K562 (cell line): ENCODE measurements at regions not wholly inside any gene's neighbourhood (a gene's known extent, or its start where the extent isn't known, plus 50 kb on each side); places are given as distances from the start of the nearest gene placed in this dataset.

ENCODE experiments used
- BCOR ChIP-seq: fragments of 450-650 bp; IDR thresholded peaks from 2 replicates; pipeline ENCODE4 v1.6.1; 2016
- CAMTA2 ChIP-seq: fragments of 250-450 bp; sonication (Bioruptor Pico); conservative IDR thresholded peaks from 2 replicates; pipeline ENCODE4 v1.5.1; 2022
- EP300 ChIP-seq: IDR thresholded peaks from 2 replicates; pipeline ENCODE4 v1.6.1; 2012; ENCODE audit warnings: low read length, improper control_type of control experiment
- FOXM1 ChIP-seq, 2 experiments: fragments of 450-650 bp in 1 of 2; sonication (generic) in 1 of 2; formaldehyde crosslinking in 1 of 2; IDR thresholded peaks; 2 replicates each; pipeline versions ENCODE4 v1.6.1 to v1.9.0; 2017 to 2022; ENCODE audit warnings: low read depth in 2 of 2, mild to moderate bottlenecking in 2 of 2, missing genetic modification reagents in 1 of 2, moderate library complexity in 1 of 2
- ILF3 ChIP-seq: fragments of 450-650 bp; IDR thresholded peaks from 2 replicates; pipeline ENCODE4 v1.6.1; 2018; ENCODE audit warnings: antibody characterized with exemption, mild to moderate bottlenecking, moderate library complexity, borderline replicate concordance
- IRF2 ChIP-seq: sonication (generic); formaldehyde crosslinking; IDR thresholded peaks from 2 replicates; pipeline ENCODE4 v1.8.1; 2022; ENCODE audit warnings: mild to moderate bottlenecking, missing genetic modification reagents
- KAT2B ChIP-seq: IDR thresholded peaks from one replicate; pipeline ENCODE4 v1.6.1; 2012; ENCODE audit warnings: low read depth, mild to moderate bottlenecking, control low read depth, inconsistent platforms, low read length, moderate library complexity
- KLF13 ChIP-seq: fragments of 450-650 bp; IDR thresholded peaks from 2 replicates; pipeline ENCODE4 v1.6.1; 2016; ENCODE audit warnings: missing genetic modification characterization, low read depth, mild to moderate bottlenecking, missing compliant biosample characterization, moderate library complexity, borderline replicate concordance
- MCM5 ChIP-seq: fragments of 450-650 bp; IDR thresholded peaks from 2 replicates; pipeline ENCODE4 v1.6.1; 2016; ENCODE audit warnings: low read depth
- NFE2 ChIP-seq: IDR thresholded peaks from 2 replicates; pipeline ENCODE4 v1.6.1; 2014; ENCODE audit warnings: antibody characterized with exemption, low read depth
- PHTF2 ChIP-seq: fragments of 250-450 bp; sonication (Bioruptor Pico); IDR thresholded peaks from 2 replicates; pipeline ENCODE4 v1.5.0; 2021; ENCODE audit warnings: mild to moderate bottlenecking
- SMC3 ChIP-seq: conservative IDR thresholded peaks from 2 replicates; pipeline ENCODE4 v1.6.1; 2011; ENCODE audit warnings: low read depth, low read length, improper control_type of control experiment; ENCODE audit not compliant: insufficient read depth
- TOE1 ChIP-seq, 2 experiments: fragments of 450-650 bp in 1 of 2; sonication (generic) in 1 of 2; formaldehyde crosslinking in 1 of 2; IDR thresholded peaks; 2 replicates each; pipeline versions ENCODE4 v1.7.1 to v1.8.0; 2016 to 2022; ENCODE audit warnings: borderline replicate concordance in 2 of 2, mild to moderate bottlenecking in 2 of 2, antibody characterized with exemption in 1 of 2, inconsistent platforms in 1 of 2, low read depth in 1 of 2, missing genetic modification reagents in 1 of 2, moderate library complexity in 1 of 2
- XRCC5 ChIP-seq: fragments of 200-400 bp; formaldehyde crosslinking; IDR thresholded peaks from 2 replicates; pipeline ENCODE4 v1.6.1; 2017; ENCODE audit warnings: low read depth, mild to moderate bottlenecking, low read length
- ZNF121 ChIP-seq: sonication (generic); formaldehyde crosslinking; conservative IDR thresholded peaks from 2 replicates; pipeline ENCODE4 v1.8.0; 2022; ENCODE audit warnings: missing genetic modification reagents
- ZNF311 ChIP-seq: fragments of 250-450 bp; sonication (Bioruptor Pico); IDR thresholded peaks from 2 replicates; pipeline ENCODE4 v1.4.0; 2020; ENCODE audit warnings: mild to moderate bottlenecking, moderate library complexity
- ZNF445 ChIP-seq: fragments of 250-450 bp; sonication (Bioruptor Pico); IDR thresholded peaks from 2 replicates; pipeline ENCODE4 v1.4.0; 2020; ENCODE audit warnings: low read depth, mild to moderate bottlenecking, moderate library complexity
- ZNF589 ChIP-seq: fragments of 200-800 bp; sonication (Bioruptor generic); IDR thresholded peaks from 2 replicates; pipeline ENCODE4 v1.6.1; 2016; ENCODE audit warnings: low read depth, missing genetic modification characterization, missing compliant biosample characterization
- TF ChIP-seq, protein P1 (sequence below): fragments of 450-650 bp; IDR thresholded peaks from 2 replicates; pipeline ENCODE4 v1.7.1; 2018; ENCODE audit warnings: mild to moderate bottlenecking, low read depth; ENCODE audit not compliant: partially characterized antibody
- TF ChIP-seq, protein P2 (sequence below): sonication (generic); formaldehyde crosslinking; IDR thresholded peaks from 2 replicates; pipeline ENCODE4 v1.8.0; 2022; ENCODE audit warnings: mild to moderate bottlenecking, missing genetic modification reagents, borderline replicate concordance
- TF ChIP-seq, protein P3 (sequence below): sonication (generic); formaldehyde crosslinking; IDR thresholded peaks from 2 replicates; pipeline ENCODE4 v1.8.0; 2022; ENCODE audit warnings: missing genetic modification reagents, mild to moderate bottlenecking, moderate library complexity, borderline replicate concordance

DNA sequence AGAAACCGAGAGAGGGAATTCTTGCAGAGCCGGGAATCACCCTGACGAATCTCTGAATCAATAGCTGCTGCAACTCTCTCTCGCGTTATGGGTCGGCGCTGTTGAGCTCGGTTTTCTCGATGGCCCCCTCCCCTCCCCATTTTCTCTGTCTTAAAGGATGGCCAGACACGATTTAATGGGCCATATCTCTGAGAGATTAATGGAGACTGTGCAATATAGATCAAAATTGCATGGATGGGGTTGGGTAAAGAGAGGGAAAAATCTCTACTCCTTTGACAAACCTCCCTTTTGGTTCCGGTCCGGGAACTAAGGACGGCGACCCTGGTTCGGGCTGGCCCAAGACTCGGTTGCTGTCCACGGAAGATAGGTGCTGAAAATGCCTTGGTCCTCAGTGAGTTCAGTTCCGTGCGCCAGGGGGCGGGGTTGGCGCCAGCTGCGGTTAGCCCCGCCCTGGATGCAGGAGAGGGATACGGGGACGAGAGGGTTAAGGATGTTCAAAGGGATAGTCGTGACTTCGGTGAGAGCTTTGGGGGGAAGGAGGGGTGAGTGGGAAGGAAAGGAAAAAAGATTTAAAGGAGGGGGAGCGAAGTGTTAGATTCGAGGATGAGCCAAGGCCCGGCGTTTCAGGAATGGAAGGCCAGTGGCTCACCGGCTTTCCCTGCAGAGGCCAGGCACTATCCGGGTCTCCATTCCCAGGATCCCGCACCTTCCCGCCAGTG is 103.6 kb upstream of the HSD17B12 start (continued):
- TF ChIP-seq, protein P1, sequence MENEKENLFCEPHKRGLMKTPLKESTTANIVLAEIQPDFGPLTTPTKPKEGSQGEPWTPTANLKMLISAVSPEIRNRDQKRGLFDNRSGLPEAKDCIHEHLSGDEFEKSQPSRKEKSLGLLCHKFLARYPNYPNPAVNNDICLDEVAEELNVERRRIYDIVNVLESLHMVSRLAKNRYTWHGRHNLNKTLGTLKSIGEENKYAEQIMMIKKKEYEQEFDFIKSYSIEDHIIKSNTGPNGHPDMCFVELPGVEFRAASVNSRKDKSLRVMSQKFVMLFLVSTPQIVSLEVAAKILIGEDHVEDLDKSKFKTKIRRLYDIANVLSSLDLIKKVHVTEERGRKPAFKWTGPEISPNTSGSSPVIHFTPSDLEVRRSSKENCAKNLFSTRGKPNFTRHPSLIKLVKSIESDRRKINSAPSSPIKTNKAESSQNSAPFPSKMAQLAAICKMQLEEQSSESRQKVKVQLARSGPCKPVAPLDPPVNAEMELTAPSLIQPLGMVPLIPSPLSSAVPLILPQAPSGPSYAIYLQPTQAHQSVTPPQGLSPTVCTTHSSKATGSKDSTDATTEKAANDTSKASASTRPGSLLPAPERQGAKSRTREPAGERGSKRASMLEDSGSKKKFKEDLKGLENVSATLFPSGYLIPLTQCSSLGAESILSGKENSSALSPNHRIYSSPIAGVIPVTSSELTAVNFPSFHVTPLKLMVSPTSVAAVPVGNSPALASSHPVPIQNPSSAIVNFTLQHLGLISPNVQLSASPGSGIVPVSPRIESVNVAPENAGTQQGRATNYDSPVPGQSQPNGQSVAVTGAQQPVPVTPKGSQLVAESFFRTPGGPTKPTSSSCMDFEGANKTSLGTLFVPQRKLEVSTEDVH: peak; percentile 38
- TF ChIP-seq, protein P2, sequence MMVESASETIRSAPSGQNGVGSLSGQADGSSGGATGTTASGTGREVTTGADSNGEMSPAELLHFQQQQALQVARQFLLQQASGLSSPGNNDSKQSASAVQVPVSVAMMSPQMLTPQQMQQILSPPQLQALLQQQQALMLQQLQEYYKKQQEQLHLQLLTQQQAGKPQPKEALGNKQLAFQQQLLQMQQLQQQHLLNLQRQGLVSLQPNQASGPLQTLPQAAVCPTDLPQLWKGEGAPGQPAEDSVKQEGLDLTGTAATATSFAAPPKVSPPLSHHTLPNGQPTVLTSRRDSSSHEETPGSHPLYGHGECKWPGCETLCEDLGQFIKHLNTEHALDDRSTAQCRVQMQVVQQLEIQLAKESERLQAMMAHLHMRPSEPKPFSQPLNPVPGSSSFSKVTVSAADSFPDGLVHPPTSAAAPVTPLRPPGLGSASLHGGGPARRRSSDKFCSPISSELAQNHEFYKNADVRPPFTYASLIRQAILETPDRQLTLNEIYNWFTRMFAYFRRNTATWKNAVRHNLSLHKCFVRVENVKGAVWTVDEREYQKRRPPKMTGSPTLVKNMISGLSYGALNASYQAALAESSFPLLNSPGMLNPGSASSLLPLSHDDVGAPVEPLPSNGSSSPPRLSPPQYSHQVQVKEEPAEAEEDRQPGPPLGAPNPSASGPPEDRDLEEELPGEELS (CRISPR knock-in tag): no peak
- TF ChIP-seq KAT2B (no peak), ZNF589 (no peak), SMC3 (peak; percentile 55), BCOR (no peak), FOXM1 (IDR thresholded peaks at IDR 0.05; ENCODE audit: low read depth) (no peak), FOXM1 (CRISPR knock-in tag; IDR thresholded peaks at IDR 0.05; ENCODE audit: low read depth) (no peak), ILF3 (no peak), KLF13 (no peak), PHTF2 (CRISPR knock-in tag) (no peak), NFE2 (no peak), ZNF445 (CRISPR knock-in tag) (no peak), CAMTA2 (CRISPR knock-in tag) (no peak), EP300 (no peak), MCM5 (no peak), IRF2 (CRISPR knock-in tag) (no peak), ZNF121 (CRISPR knock-in tag) (no peak), ZNF311 (CRISPR knock-in tag) (no peak), XRCC5 (0 out of 2 replicates have a peak, but pooled peaks have one; percentile 54), TOE1 (IDR thresholded peaks at IDR 0.05; ENCODE audit: borderline replicate concordance) (peak; percentile 54; the same call in 1 of the 2 replicates), TOE1 (CRISPR knock-in tag; IDR thresholded peaks at IDR 0.05; ENCODE audit: borderline replicate concordance, low read depth) (no peak)
- TF ChIP-seq, protein P3, sequence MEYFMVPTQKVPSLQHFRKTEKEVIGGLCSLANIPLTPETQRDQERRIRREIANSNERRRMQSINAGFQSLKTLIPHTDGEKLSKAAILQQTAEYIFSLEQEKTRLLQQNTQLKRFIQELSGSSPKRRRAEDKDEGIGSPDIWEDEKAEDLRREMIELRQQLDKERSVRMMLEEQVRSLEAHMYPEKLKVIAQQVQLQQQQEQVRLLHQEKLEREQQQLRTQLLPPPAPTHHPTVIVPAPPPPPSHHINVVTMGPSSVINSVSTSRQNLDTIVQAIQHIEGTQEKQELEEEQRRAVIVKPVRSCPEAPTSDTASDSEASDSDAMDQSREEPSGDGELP (CRISPR knock-in tag): peak; percentile 82
